A549 (cell line): ENCODE measurements at regions not wholly inside any gene's neighbourhood (a gene's known extent, or its start where the extent isn't known, plus 50 kb on each side); places are given as distances from the start of the nearest gene placed in this dataset.

Source experiments
- ATAC-seq, 2 experiments: fragments of 200-7000 bp in 1 of 2; fragments of >200 bp in 1 of 2; cut with Nextera tagmentation in 1 of 2; cut with Tn5 transposase in 1 of 2; 3 replicates each; pipeline versions ENCODE4 v1.8.0 to v1.9.1; 2018 to 2020; ENCODE audit warnings: mild to moderate bottlenecking in 1 of 2, moderate library complexity in 1 of 2
- CTCF ChIA-PET: fragments of 300-600 bp; sonication (Branson Sonifier 250); formaldehyde crosslinking; extraction: SDS; loops from one replicate; lab custom pipeline; 2021; ENCODE audit warnings: antibody characterized with exemption, inconsistent platforms; lab: Yijun Ruan, JAX
- POLR2A ChIA-PET: fragments of 350-600 bp; formaldehyde crosslinking; extraction: SDS; loops from one replicate; lab custom pipeline; 2021; ENCODE audit warnings: antibody characterized with exemption, inconsistent platforms; lab: Yijun Ruan, JAX
- DNase-seq, 2 experiments: peaks; one replicate each; pipeline versions ENCODE4 v3.0.0 to v3.0.0-alpha.2; 2011 to 2016; ENCODE audit warnings: low read depth in 1 of 2, low spot score in 1 of 2
- FAIRE-seq: peaks from 2 replicates; lab custom pipeline; 2011; peaks lifted over from hg19 to GRCh38; lab: Jason Lieb, UNC
- H3K27ac ChIP-seq, 2 experiments: fragments of >200 bp; sonication (Bioruptor Twin); formaldehyde crosslinking; 3 replicates each; pipeline ENCODE4 v1.5.1; 2016 to 2017
- H3K4me1 ChIP-seq: fragments of >200 bp; sonication (Bioruptor Twin); formaldehyde crosslinking; 3 replicates; pipeline ENCODE4 v1.6.1; 2016
- H3K4me2 ChIP-seq: fragments of >200 bp; sonication (Bioruptor Twin); formaldehyde crosslinking; 3 replicates; pipeline ENCODE4 v1.6.1; 2016
- H3K4me3 ChIP-seq: fragments of >200 bp; sonication (Bioruptor Twin); formaldehyde crosslinking; 3 replicates; pipeline ENCODE4 v1.5.1; 2016
- H3K9me3 ChIP-seq: fragments of >200 bp; sonication (Bioruptor Twin); formaldehyde crosslinking; 3 replicates; pipeline ENCODE4 v1.6.1; 2016
- ATOH8 ChIP-seq: fragments of 250-450 bp; sonication (Bioruptor Pico); IDR thresholded peaks from 2 replicates; pipeline ENCODE4 v1.5.0; 2020; ENCODE audit warnings: low read depth, mild to moderate bottlenecking, moderate library complexity
- CEBPB ChIP-seq, 2 experiments: fragments of >200 bp in 1 of 2; sonication (Bioruptor Twin) in 1 of 2; formaldehyde crosslinking in 1 of 2; IDR thresholded peaks; 2 replicates each; pipeline ENCODE4 v1.6.1; 2012 to 2016
- CHD2 ChIP-seq: fragments of 150-350 bp; IDR thresholded peaks from 2 replicates; pipeline ENCODE4 v1.6.1; 2014; ENCODE audit warnings: low read length; ENCODE audit not compliant: partially characterized antibody
- CTCF ChIP-seq: fragments of >200 bp; sonication (Bioruptor Twin); formaldehyde crosslinking; IDR thresholded peaks from 3 replicates; pipeline ENCODE4 v1.5.1; 2016
- EHF ChIP-seq: fragments of 250-450 bp; sonication (Bioruptor Pico); IDR thresholded peaks from 2 replicates; pipeline ENCODE4 v1.5.0; 2020; ENCODE audit warnings: mild to moderate bottlenecking
- EHMT2 ChIP-seq: fragments of 200-600 bp; sonication (generic); IDR thresholded peaks from 2 replicates; pipeline ENCODE4 v1.6.1; 2016; ENCODE audit warnings: antibody characterized with exemption, low read depth, mild to moderate bottlenecking, moderate library complexity
- EP300 ChIP-seq, 2 experiments: fragments of >200 bp; sonication (Bioruptor Twin); formaldehyde crosslinking; IDR thresholded peaks; 2 replicates in 1 of 2; 3 replicates in 1 of 2; pipeline ENCODE4 v1.6.1; 2016 to 2017
- ESRRA ChIP-seq: fragments of 150-350 bp; IDR thresholded peaks from 2 replicates; pipeline ENCODE4 v1.6.1; 2014; ENCODE audit warnings: mild to moderate bottlenecking, low read length, borderline replicate concordance
- FOSB ChIP-seq: fragments of 250-450 bp; sonication (Bioruptor Pico); IDR thresholded peaks from 2 replicates; pipeline ENCODE4 v1.5.0; 2020; ENCODE audit warnings: mild to moderate bottlenecking, moderate library complexity
- JUNB ChIP-seq: fragments of >200 bp; sonication (Bioruptor Twin); formaldehyde crosslinking; IDR thresholded peaks from 2 replicates; pipeline ENCODE4 v1.6.1; 2016
- KDM1A ChIP-seq: fragments of 200-600 bp; sonication (generic); IDR thresholded peaks from 2 replicates; pipeline ENCODE4 v1.6.1; 2016; ENCODE audit warnings: low read depth, mild to moderate bottlenecking
- MAFK ChIP-seq: fragments of 450-650 bp; IDR thresholded peaks from 2 replicates; pipeline ENCODE4 v1.6.1; 2014; ENCODE audit not compliant: partially characterized antibody
- MAZ ChIP-seq: fragments of 150-350 bp; IDR thresholded peaks from 2 replicates; pipeline ENCODE4 v1.6.1; 2014; ENCODE audit warnings: antibody characterized with exemption, low read depth, low read length, borderline replicate concordance
- MYC ChIP-seq: IDR thresholded peaks from 2 replicates; pipeline ENCODE4 v1.6.1; 2012; ENCODE audit warnings: mild to moderate bottlenecking, inconsistent platforms, low read length, improper control_type of control experiment, borderline replicate concordance
- NFE2L2 ChIP-seq: fragments of 150-350 bp; conservative IDR thresholded peaks from 2 replicates; pipeline ENCODE4 v1.6.1; 2014; ENCODE audit warnings: low read length
- NPAS2 ChIP-seq: fragments of 250-450 bp; sonication (Bioruptor Pico); IDR thresholded peaks from 2 replicates; pipeline ENCODE4 v1.8.0; 2022; ENCODE audit warnings: mild to moderate bottlenecking, moderate library complexity, borderline replicate concordance
- POLR2AphosphoS2 ChIP-seq: conservative IDR thresholded peaks from 2 replicates; pipeline ENCODE4 v1.6.1; 2012; ENCODE audit warnings: low read length, improper control_type of control experiment, inconsistent platforms
- REST ChIP-seq: fragments of 200-600 bp; sonication (generic); IDR thresholded peaks from 2 replicates; pipeline ENCODE4 v1.6.1; 2016; ENCODE audit warnings: antibody characterized with exemption, mild to moderate bottlenecking, moderate library complexity
- TP53 ChIP-seq: fragments of 250-450 bp; sonication (Bioruptor Pico); IDR thresholded peaks from 2 replicates; pipeline ENCODE4 v1.5.0; 2021; ENCODE audit warnings: mild to moderate bottlenecking, moderate library complexity
- ZSCAN20 ChIP-seq: fragments of 250-450 bp; sonication (Bioruptor Pico); IDR thresholded peaks from 2 replicates; pipeline ENCODE4 v1.8.0; 2022; ENCODE audit warnings: mild to moderate bottlenecking, moderate library complexity
- WGBS: methylation state at CpG from one replicate; pipeline ENCODE4 v1.1.6; 2017; ENCODE audit errors: missing lambda C conversion rate; 5-methylcytosine and 5-hydroxymethylcytosine counted together

- POLR2A ChIA-PET, result no interaction called here
- 3% methylated on average over 2 of the region's 2 CpGs for WGBS
- DNase-seq, result no peak
- CTCF ChIA-PET, result no interaction called here
- no peak for FAIRE-seq
- ATAC-seq, result no peak
- H3K27ac ChIP-seq, result no peak overlapping the region
- no peak for TF ChIP-seq EHMT2
- TF ChIP-seq CTCF, result no peak
- TF ChIP-seq CHD2, result no peak
- no peak for TF ChIP-seq REST
- no peak overlapping the region for H3K4me2 ChIP-seq
- no peaks in the 10 kb centered on the region for H3K4me1 ChIP-seq
- no peak overlapping the region for H3K4me3 ChIP-seq
- H3K9me3 ChIP-seq, result no peaks in the 10 kb centered on the region
These were observed 1008.8 kb downstream of the STPG2 start for GRCh38 chr4:97134456-97134855.

GRCh38 chr4:97139791-97140190 is 1003.5 kb downstream of the STPG2 start:
- no peaks in the 10 kb centered on the region for H3K4me1 ChIP-seq
- WGBS, result 38% methylated on average over 4 of the region's 4 CpGs
- POLR2A ChIA-PET, result no interaction called here
- H3K27ac ChIP-seq, result no peak overlapping the region
- TF ChIP-seq MAZ (no peak), ATOH8 (CRISPR knock-in tag) (no peak), EHF (no peak), ESRRA (no peak), CHD2 (no peak), MYC (no peak), KDM1A (no peak), CEBPB (IDR thresholded peaks at IDR 0.05) (no peak), FOSB (CRISPR knock-in tag) (no peak), JUNB (no peak), ZSCAN20 (CRISPR knock-in tag) (no peak), MAFK (no peak), POLR2AphosphoS2 (no peak), NPAS2 (CRISPR knock-in tag) (no peak), EP300 (IDR thresholded peaks at IDR 0.05) (no peak), NFE2L2 (no peak), TP53 (CRISPR knock-in tag) (no peak)
- DNase-seq (no peak), ATAC-seq (no peak), FAIRE-seq (no peak)
- no peaks in the 10 kb centered on the region for H3K9me3 ChIP-seq
- CTCF ChIA-PET, result no interaction called here
- H3K4me3 ChIP-seq, result no peak overlapping the region
- H3K4me2 ChIP-seq, result no peak overlapping the region
